ENCODE measurements at regions not wholly inside any gene's neighbourhood (a gene's known extent, or its start where the extent isn't known, plus 50 kb on each side); places are given as distances from the start of the nearest gene placed in this dataset.
A peak's percentile ranks its signal among the peaks of the same experiment; 100 is the strongest.

- no peaks in the 10 kb centered on the region for H3K9me3 ChIP-seq
- WGBS (ENCODE audit: missing lambda C conversion rate), result 32% methylated on average over 7 of the region's 7 CpGs
- ATAC-seq, result no peak
- H3K4me1 ChIP-seq, result no peaks in the 10 kb centered on the region
- H3K4me2 ChIP-seq, result peak overlapping the region; percentile 100; the same call in 1 of the 3 replicates
- FAIRE-seq, result no peak
- no peak overlapping the region for H3K4me3 ChIP-seq
- no peak for DNase-seq (ENCODE audit: low read depth in 1 of 2, low spot score in 1 of 2)
- ChIA-PET CTCF (interaction anchor here (0.7 to 4.3 kb wide), 49 partner anchors 10 to 430 kb away, joined by 3 to 41 read pairs (median 5); partner anchors contain the start of gene FGF18), POLR2A (no interaction called here)
- TF ChIP-seq TP53 (CRISPR knock-in tag; IDR thresholded peaks at IDR 0.05), result no peak
- TF ChIP-seq MAX (IDR thresholded peaks at IDR 0.05), result no peak
- no peak for TF ChIP-seq EHF (CRISPR knock-in tag; IDR thresholded peaks at IDR 0.05)
- TF ChIP-seq RNF2 (IDR thresholded peaks at IDR 0.05; ENCODE audit: borderline replicate concordance, low read depth), result no peak
- no peak for TF ChIP-seq JUN (IDR thresholded peaks at IDR 0.05)
- no peak for TF ChIP-seq ESRRA (IDR thresholded peaks at IDR 0.05; ENCODE audit: borderline replicate concordance, low read length)
- no peak for TF ChIP-seq POLR2AphosphoS2 (conservative IDR thresholded peaks at IDR 0.05; ENCODE audit: low read length)
- no peak for TF ChIP-seq FOXS1 (CRISPR knock-in tag; IDR thresholded peaks at IDR 0.05)
- TF ChIP-seq HDAC2 (IDR thresholded peaks at IDR 0.05), result no peak
- H3K27ac ChIP-seq, result no peak overlapping the region
Measured at GRCh38 chr5:171629221-171629620, 156.4 kb upstream of the SMIM23 start.

- peak; percentile 97 to 100 for ATAC-seq
- Histone ChIP-seq H3K4me3 (peak overlapping the region; percentile 50), H3K4me2 (peak overlapping the region; percentile 100), H3K27ac (peak overlapping the region; percentile 44 to 45; a peak in 3 of 6 replicates), H3K9me3 (no peaks in the 10 kb centered on the region), H3K4me1 (no peaks in the 10 kb centered on the region)
- no peak for FAIRE-seq
- peak; percentile 71 to 88 for DNase-seq (ENCODE audit: low read depth in 1 of 2, low spot score in 1 of 2)
- CTCF ChIA-PET, result interaction anchor here (0.7 to 4.3 kb wide), 63 partner anchors 8 to 441 kb away, joined by 3 to 41 read pairs (median 4); partner anchors contain the start of gene FGF18
- no peak for TF ChIP-seq BCL3 (IDR thresholded peaks at IDR 0.05)
- peak; percentile 59 for TF ChIP-seq CTCF (IDR thresholded peaks at IDR 0.05)
- TF ChIP-seq MAX (IDR thresholded peaks at IDR 0.05), result peak; percentile 34; the same call in 1 of the 2 replicates
- TF ChIP-seq RAD21 (conservative IDR thresholded peaks at IDR 0.05 in 1 of 2, IDR thresholded peaks at IDR 0.05 in 1 of 2), result peak; percentile 78 to 81
- TF ChIP-seq SMC3 (IDR thresholded peaks at IDR 0.05), result peak; percentile 83
- no peak for TF ChIP-seq HES2 (IDR thresholded peaks at IDR 0.05)
- POLR2A ChIA-PET, result no interaction called here
- WGBS (ENCODE audit: missing lambda C conversion rate), result 8% methylated on average over 11 of the region's 28 CpGs
Measured at GRCh38 chr5:171629628-171630349, 155.8 kb upstream of the SMIM23 start.

- H3K4me1 ChIP-seq, result no peaks in the 10 kb centered on the region
- H3K9me3 ChIP-seq, result no peaks in the 10 kb centered on the region
- ChIA-PET CTCF (interaction anchor here (0.6 to 4.3 kb wide), 63 partner anchors 9 to 440 kb away, joined by 3 to 41 read pairs (median 4); partner anchors contain the start of gene FGF18), POLR2A (no interaction called here)
- FAIRE-seq (no peak), ATAC-seq (peak in 1 of 2 experiments; percentile 51; a peak in 1 of 6 replicates), DNase-seq (ENCODE audit: low read depth in 1 of 2, low spot score in 1 of 2) (no peak)
- peak overlapping the region in 1 of 2 experiments; percentile 32; a peak in 1 of 6 replicates for H3K27ac ChIP-seq
- peak overlapping the region; percentile 50 for H3K4me3 ChIP-seq
- no peak for TF ChIP-seq CTCF (IDR thresholded peaks at IDR 0.05)
- no peak for TF ChIP-seq FOSB (CRISPR knock-in tag; IDR thresholded peaks at IDR 0.05)
- no peak for TF ChIP-seq KDM1A (IDR thresholded peaks at IDR 0.05; ENCODE audit: low read depth)
- peak; percentile 34 for TF ChIP-seq MAFK (IDR thresholded peaks at IDR 0.05; ENCODE audit: partially characterized antibody)
- TF ChIP-seq RARB (CRISPR knock-in tag; IDR thresholded peaks at IDR 0.05), result no peak
- H3K4me2 ChIP-seq, result peak overlapping the region; percentile 100
- WGBS (ENCODE audit: missing lambda C conversion rate), result 58% methylated on average over 8 of the region's 11 CpGs
Measured at GRCh38 chr5:171630350-171631065, 155.1 kb upstream of the SMIM23 start.
